ENCODE measurements at regions not wholly inside any gene's neighbourhood (a gene's known extent, or its start where the extent isn't known, plus 50 kb on each side); places are given as distances from the start of the nearest gene placed in this dataset.

- no peak for TF ChIP-seq WRNIP1 (IDR thresholded peaks at IDR 0.05; ENCODE audit: borderline replicate concordance, low read depth, low read length)
- TF ChIP-seq PKNOX1 (IDR thresholded peaks at IDR 0.05), result no peak
- TF ChIP-seq POU2F2 (IDR thresholded peaks at IDR 0.05; ENCODE audit: borderline replicate concordance, low read depth, low read length), result no peak
- TF ChIP-seq EGR1 (IDR thresholded peaks at IDR 0.05; ENCODE audit: borderline replicate concordance in 1 of 2, low read depth in 2 of 2, low read length in 2 of 2), result no peak
- TF ChIP-seq, protein P1, sequence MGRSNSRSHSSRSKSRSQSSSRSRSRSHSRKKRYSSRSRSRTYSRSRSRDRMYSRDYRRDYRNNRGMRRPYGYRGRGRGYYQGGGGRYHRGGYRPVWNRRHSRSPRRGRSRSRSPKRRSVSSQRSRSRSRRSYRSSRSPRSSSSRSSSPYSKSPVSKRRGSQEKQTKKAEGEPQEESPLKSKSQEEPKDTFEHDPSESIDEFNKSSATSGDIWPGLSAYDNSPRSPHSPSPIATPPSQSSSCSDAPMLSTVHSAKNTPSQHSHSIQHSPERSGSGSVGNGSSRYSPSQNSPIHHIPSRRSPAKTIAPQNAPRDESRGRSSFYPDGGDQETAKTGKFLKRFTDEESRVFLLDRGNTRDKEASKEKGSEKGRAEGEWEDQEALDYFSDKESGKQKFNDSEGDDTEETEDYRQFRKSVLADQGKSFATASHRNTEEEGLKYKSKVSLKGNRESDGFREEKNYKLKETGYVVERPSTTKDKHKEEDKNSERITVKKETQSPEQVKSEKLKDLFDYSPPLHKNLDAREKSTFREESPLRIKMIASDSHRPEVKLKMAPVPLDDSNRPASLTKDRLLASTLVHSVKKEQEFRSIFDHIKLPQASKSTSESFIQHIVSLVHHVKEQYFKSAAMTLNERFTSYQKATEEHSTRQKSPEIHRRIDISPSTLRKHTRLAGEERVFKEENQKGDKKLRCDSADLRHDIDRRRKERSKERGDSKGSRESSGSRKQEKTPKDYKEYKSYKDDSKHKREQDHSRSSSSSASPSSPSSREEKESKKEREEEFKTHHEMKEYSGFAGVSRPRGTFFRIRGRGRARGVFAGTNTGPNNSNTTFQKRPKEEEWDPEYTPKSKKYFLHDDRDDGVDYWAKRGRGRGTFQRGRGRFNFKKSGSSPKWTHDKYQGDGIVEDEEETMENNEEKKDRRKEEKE (IDR thresholded peaks at IDR 0.05), result no peak
- TF ChIP-seq RBBP5 (conservative IDR thresholded peaks at IDR 0.05), result no peak
- TF ChIP-seq ATF2 (IDR thresholded peaks at IDR 0.05; ENCODE audit: low read length), result no peak
Observed at GRCh38 chr3:86464180-86464579, 526.8 kb downstream of the VGLL3 start (continued).

GRCh38 chr3:86451749-86452148 is 539.2 kb downstream of the VGLL3 start:
- Histone ChIP-seq H3K4me2 (ENCODE audit: control insufficient read depth, insufficient read depth) (no peak overlapping the region), H3K4me3 (no peak overlapping the region), H3K36me3 (ENCODE audit: control insufficient read depth in 2 of 2, insufficient read depth in 2 of 2, low read length in 1 of 2) (no peaks in the 10 kb centered on the region), H3K27me3 (replicated peaks in 1 of 2; ENCODE audit: control insufficient read depth in 2 of 2, insufficient read depth in 2 of 2, low read length in 1 of 2) (no peaks in the 10 kb centered on the region), H4K20me1 (ENCODE audit: control insufficient read depth, insufficient read depth) (no peaks in the 10 kb centered on the region), H3K27ac (ENCODE audit: control insufficient read depth, insufficient read depth) (no peak overlapping the region), H3K4me1 (ENCODE audit: control insufficient read depth, insufficient read depth, low read length) (no peaks in the 10 kb centered on the region), H2AFZ (ENCODE audit: control insufficient read depth, low read depth, low read length) (no peak overlapping the region), H3K9ac (ENCODE audit: control insufficient read depth, insufficient read depth, low read length) (no peak overlapping the region), H3K79me2 (ENCODE audit: control insufficient read depth, insufficient read depth, low read length) (no peaks in the 10 kb centered on the region), H3K9me3 (replicated peaks; ENCODE audit: control insufficient read depth, insufficient read depth, low read length) (no peaks in the 10 kb centered on the region)
- DNase-seq (ENCODE audit: low read depth, low spot score), result no peak
- ATAC-seq, result no peak
- FAIRE-seq, result no peak
- RAD21 ChIA-PET (ENCODE audit: unreplicated experiment), result no interaction called here
- no TSS peak for BruUV-seq (replicated peaks)
- intact Hi-C loops (cut with micrococcal nuclease; ENCODE audit: unreplicated experiment) (no loop called here), in situ Hi-C loops (cut with MboI) (no loop called here)
- SMC1A ChIA-PET (ENCODE audit: uncharacterized antibody, unreplicated experiment), result no interaction called here
- CTCF ChIA-PET, result no interaction called here
- POLR2A ChIA-PET, result no interaction called here
- WGBS (ENCODE audit: insufficient coverage, insufficient replicate concordance, low lambda C conversion rate, missing lambda C conversion rate), result 55% methylated on average over 3 of the region's 3 CpGs
- TF ChIP-seq FOXK2 (IDR thresholded peaks at IDR 0.05), result no peak
- no peak for TF ChIP-seq POLR2AphosphoS5 (IDR thresholded peaks at IDR 0.05; ENCODE audit: low read length)
- TF ChIP-seq MTA2 (IDR thresholded peaks at IDR 0.05; ENCODE audit: low read depth), result no peak
- TF ChIP-seq, protein P2, sequence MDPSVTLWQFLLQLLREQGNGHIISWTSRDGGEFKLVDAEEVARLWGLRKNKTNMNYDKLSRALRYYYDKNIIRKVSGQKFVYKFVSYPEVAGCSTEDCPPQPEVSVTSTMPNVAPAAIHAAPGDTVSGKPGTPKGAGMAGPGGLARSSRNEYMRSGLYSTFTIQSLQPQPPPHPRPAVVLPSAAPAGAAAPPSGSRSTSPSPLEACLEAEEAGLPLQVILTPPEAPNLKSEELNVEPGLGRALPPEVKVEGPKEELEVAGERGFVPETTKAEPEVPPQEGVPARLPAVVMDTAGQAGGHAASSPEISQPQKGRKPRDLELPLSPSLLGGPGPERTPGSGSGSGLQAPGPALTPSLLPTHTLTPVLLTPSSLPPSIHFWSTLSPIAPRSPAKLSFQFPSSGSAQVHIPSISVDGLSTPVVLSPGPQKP (IDR thresholded peaks at IDR 0.05; ENCODE audit: low read depth, low read length), result no peak
- TF ChIP-seq IKZF1 (conservative IDR thresholded peaks at IDR 0.05), result no peak
- no peak for TF ChIP-seq ZBTB4 (CRISPR knock-in tag; IDR thresholded peaks at IDR 0.05)
- no peak for TF ChIP-seq NFYA (IDR thresholded peaks at IDR 0.05; ENCODE audit: borderline replicate concordance, low read depth, low read length)
- TF ChIP-seq ATF7 (IDR thresholded peaks at IDR 0.05; ENCODE audit: low read depth), result no peak
